ENCODE measurements at regions not wholly inside any gene's neighbourhood (a gene's known extent, or its start where the extent isn't known, plus 50 kb on each side); places are given as distances from the start of the nearest gene placed in this dataset.
A peak's percentile ranks its signal among the peaks of the same experiment; 100 is the strongest.
"Not testable (repeated sequence)": the region's sequence is repeated elsewhere in the genome, so short reads cannot be mapped to it uniquely, and the experiment has no call there.

- no peak for DNase-seq
Measured at GRCh38 chr21:35170818-35171217, 121.7 kb upstream of the RUNX1 start.

- no peak for DNase-seq
Measured at GRCh38 chr21:35170244-35170643, 121.1 kb upstream of the RUNX1 start.

- DNase-seq: no peak
Measured at GRCh38 chr21:35169574-35169973, 120.5 kb upstream of the RUNX1 start.

- DNase-seq: no peak
Measured at GRCh38 chr21:35168735-35169134, 119.6 kb upstream of the RUNX1 start.

- DNase-seq: no peak
Measured at GRCh38 chr21:35164971-35165483, 115.9 kb upstream of the RUNX1 start.

GRCh38 chr21:35164380-35164779 lies 115.3 kb upstream of the RUNX1 start:
- no peak for DNase-seq

- DNase-seq: no peak
Measured at GRCh38 chr21:35163411-35163810, 114.3 kb upstream of the RUNX1 start.

GRCh38 chr21:35162831-35163230 lies 113.7 kb upstream of the RUNX1 start:
- DNase-seq: no peak

- peak; percentile 71 for DNase-seq
Measured at GRCh38 chr21:35159881-35160280, 110.8 kb upstream of the RUNX1 start.

- DNase-seq: not testable (repeated sequence)
Measured at GRCh38 chr21:35157374-35157773, 108.3 kb upstream of the RUNX1 start.

GRCh38 chr21:35156293-35157278 lies 107.5 kb upstream of the RUNX1 start:
- no peak for DNase-seq

GRCh38 chr21:35154788-35155187 lies 105.7 kb upstream of the RUNX1 start:
- DNase-seq: no peak

- DNase-seq: no peak
Measured at GRCh38 chr21:35153671-35154070, 104.6 kb upstream of the RUNX1 start.

- DNase-seq: no peak
Measured at GRCh38 chr21:35150562-35151226, 101.6 kb upstream of the RUNX1 start.

GRCh38 chr21:35149698-35150097 lies 100.6 kb upstream of the RUNX1 start:
- no peak for DNase-seq

- no peak for DNase-seq
Measured at GRCh38 chr21:35147439-35147838, 98.3 kb upstream of the RUNX1 start.

- DNase-seq: no peak
Measured at GRCh38 chr21:35145626-35146233, 96.6 kb upstream of the RUNX1 start.

GRCh38 chr21:35144978-35145377 lies 95.9 kb upstream of the RUNX1 start:
- no peak for DNase-seq

- DNase-seq: no peak
Measured at GRCh38 chr21:35142036-35142815, 93.1 kb upstream of the RUNX1 start.

- DNase-seq: no peak
Measured at GRCh38 chr21:35139382-35139715, 90.2 kb upstream of the RUNX1 start.

GRCh38 chr21:35138665-35139381 lies 89.7 kb upstream of the RUNX1 start:
- DNase-seq: peak; percentile 27
